ENCODE measurements at regions not wholly inside any gene's neighbourhood (a gene's known extent, or its start where the extent isn't known, plus 50 kb on each side); places are given as distances from the start of the nearest gene placed in this dataset.

DNA sequence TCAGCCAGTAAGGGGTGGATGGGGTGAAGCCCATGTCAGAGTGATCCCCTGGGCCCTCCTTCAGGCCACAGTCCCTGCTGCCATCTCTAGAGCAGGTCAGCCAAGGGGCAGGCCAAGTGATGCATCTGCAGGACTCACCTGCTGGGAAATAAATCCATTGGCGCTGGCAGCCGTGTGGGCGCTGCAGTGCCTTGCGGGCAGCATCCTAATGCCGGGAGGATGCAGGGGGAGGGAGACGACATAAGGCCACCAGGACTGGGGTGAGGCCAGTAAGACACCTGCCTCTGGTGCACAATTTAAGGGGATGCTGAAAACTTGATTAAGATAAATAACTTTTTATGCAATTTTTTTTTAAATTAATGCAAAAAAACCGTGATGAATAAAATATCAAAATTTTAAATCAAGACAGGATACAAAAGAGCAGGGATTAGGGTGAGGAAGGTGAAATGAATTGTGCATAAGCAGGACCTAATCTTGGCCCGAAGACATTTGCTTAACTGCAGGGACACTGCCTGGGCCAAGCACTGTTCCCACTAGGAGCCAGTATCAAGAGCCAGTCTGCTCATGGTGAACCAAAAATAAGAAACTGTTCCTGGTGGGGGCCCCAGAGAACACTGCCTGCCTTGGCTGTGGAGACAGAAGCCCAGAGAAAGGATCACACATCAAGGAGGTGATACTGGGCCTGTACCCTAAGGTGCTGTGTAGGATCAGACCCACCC is 67.5 kb upstream of the CPLX2 start:
- no peak for DNase-seq (ENCODE audit: low read depth)
- no peak overlapping the region for H3K4me3 ChIP-seq (ENCODE audit: low read length)
- TF ChIP-seq CTCF (conservative IDR thresholded peaks at IDR 0.05; ENCODE audit: low read length): no peak

DNA sequence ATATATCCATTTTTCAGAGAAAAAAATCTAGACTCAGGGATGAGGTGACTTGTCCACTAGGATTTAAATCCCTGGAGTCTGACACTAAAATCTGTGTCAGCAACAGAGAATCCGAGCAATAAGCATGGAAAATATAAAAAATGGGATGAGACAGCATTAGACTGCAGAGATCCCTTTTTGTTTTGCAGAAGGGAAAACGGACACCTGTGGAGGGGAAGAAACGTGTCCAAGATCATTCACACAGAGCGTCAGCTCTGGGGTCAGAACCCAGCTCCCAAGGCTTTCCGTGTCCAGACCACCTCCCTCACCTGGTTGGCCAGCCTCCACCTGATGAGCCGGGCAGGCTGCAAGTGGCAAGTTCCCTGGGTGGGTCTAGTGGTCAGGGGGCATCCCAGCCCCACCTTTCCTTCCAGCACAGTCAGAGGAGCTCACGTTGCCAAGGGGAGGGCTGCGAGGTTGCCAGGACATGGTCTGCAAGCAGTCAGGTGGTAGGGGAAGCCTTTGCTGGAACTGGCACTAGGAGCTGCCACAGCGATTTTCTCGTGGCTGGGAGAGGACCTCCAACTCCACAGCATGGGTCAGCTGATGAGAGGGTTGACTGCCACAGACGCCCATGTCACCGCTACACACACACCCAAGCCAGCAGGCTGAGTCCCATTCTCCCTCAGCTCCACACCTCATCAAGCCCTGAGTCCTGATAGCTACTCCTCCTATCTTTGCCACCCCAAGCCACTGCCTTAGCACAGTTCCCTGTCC is 65.9 kb upstream of the CPLX2 start:
- no peak for DNase-seq (ENCODE audit: low read depth)
- no peak overlapping the region for H3K4me3 ChIP-seq (ENCODE audit: low read length)
- no peak for TF ChIP-seq CTCF (conservative IDR thresholded peaks at IDR 0.05; ENCODE audit: low read length)

DNA sequence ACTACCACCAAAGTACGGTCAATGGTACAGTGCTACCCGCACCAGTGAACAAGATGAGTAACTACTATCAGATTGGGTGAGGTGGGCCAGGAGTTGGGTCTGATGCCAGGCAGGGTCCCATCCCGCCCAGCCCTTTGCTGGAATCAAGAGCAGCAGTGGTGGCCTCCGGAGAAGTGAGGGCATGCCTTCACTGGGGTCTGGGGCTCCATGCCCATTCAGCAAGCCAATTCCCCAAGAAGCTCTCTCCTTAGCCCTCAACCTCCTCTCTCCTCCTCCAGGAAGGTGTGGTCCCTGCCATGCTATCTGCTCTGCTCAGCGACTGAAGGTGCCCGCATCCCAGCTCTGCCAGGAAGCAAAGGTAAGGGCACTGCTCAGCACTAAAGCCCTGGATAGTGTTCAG is 62.7 kb upstream of the CPLX2 start:
- TF ChIP-seq CTCF (conservative IDR thresholded peaks at IDR 0.05; ENCODE audit: low read length): no peak
- DNase-seq (ENCODE audit: low read depth): no peak
- H3K4me3 ChIP-seq (ENCODE audit: low read length): no peak overlapping the region

- peak; percentile 85 for DNase-seq (ENCODE audit: low read depth)
- no peak overlapping the region for H3K4me3 ChIP-seq (ENCODE audit: low read length)
- no peak for TF ChIP-seq CTCF (conservative IDR thresholded peaks at IDR 0.05; ENCODE audit: low read length)
Measured at GRCh38 chr5:175809531-175810121, 61.8 kb upstream of the CPLX2 start.

DNA sequence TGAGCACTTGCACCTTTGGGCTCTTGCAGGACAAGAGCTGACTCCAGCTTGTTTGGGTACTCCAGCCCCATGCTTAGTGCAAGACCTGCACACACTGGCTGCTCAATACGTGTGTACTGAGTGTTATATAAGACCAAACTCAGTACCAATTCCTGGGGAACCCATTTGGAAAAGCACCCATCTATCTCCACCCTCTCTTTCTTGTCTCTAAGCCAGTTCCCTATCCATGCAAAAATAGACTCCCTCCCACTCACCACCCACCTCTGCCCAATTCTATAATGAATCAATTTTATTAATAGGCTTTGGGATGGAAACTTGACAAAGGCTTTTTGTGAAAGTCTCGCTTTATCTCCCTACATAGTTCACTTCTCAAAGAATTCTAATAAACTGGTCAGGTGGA is 60.9 kb upstream of the CPLX2 start:
- DNase-seq (ENCODE audit: low read depth): no peak
- TF ChIP-seq CTCF (conservative IDR thresholded peaks at IDR 0.05; ENCODE audit: low read length): no peak
- H3K4me3 ChIP-seq (ENCODE audit: low read length): no peak overlapping the region

- DNase-seq (ENCODE audit: low read depth): no peak
- TF ChIP-seq CTCF (conservative IDR thresholded peaks at IDR 0.05; ENCODE audit: low read length): no peak
Measured at GRCh38 chr5:175811589-175811988, 59.8 kb upstream of the CPLX2 start.

More at GRCh38 chr5:175811589-175811988, 59.8 kb upstream of the CPLX2 start:
- H3K4me3 ChIP-seq (ENCODE audit: low read length): no peak overlapping the region

Data from AG10803 (cell line).